ENCODE measurements at regions not wholly inside any gene's neighbourhood (a gene's known extent, or its start where the extent isn't known, plus 50 kb on each side); places are given as distances from the start of the nearest gene placed in this dataset.

DNA sequence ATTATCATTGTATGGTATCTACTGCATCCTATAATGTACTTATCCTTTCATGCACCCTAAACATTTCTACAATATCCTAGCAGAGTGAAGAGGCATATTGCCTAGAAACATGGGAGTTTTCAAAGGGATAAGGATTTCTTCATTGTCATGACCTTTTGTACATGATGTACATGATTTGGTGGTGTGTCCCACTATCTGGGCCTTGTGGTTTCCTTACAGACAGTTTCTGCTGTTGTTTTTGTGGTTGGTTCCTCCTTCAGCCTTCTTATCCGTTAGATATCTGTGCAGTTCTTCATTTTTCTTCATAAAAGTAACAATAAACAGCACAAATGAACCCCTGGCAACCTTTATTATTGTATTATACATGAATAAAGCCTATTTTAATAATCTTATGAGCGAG is 70.4 kb upstream of the BACH1 start:
- DNase-seq = no peak

DNA sequence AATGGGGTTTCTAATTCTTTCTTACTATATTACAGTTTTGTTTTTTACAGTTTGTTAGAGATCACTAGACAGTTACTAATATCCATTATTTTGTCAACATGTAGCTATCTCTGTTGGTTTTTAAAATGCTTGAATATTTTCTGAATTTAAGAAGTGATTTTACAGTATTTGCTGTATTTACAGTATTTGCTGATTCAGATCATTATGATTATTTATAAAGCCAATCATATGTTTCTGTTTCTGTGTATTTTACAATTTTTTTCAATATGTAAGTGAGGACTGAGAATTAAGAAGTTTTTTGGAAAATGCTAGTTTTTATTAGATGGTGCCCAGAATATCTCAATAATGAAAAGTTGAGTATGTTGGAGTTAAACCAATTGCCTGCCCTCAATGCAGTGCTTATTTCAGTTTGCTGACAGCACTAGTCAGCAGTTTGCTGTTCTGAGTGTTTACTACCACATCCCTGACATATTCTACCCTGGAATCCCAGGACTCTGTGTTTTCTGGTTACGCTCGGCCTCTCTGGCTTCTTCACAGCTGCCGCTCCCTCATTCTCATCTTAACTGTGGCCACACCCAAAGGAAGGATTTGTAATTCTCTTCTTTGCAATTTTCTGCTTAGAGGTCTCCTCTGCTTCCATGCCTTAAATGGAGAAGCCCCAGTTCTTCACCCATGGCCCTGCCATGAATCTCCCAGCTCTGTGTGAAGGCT is 68.0 kb upstream of the BACH1 start:
- peak; percentile 77 for DNase-seq

DNA sequence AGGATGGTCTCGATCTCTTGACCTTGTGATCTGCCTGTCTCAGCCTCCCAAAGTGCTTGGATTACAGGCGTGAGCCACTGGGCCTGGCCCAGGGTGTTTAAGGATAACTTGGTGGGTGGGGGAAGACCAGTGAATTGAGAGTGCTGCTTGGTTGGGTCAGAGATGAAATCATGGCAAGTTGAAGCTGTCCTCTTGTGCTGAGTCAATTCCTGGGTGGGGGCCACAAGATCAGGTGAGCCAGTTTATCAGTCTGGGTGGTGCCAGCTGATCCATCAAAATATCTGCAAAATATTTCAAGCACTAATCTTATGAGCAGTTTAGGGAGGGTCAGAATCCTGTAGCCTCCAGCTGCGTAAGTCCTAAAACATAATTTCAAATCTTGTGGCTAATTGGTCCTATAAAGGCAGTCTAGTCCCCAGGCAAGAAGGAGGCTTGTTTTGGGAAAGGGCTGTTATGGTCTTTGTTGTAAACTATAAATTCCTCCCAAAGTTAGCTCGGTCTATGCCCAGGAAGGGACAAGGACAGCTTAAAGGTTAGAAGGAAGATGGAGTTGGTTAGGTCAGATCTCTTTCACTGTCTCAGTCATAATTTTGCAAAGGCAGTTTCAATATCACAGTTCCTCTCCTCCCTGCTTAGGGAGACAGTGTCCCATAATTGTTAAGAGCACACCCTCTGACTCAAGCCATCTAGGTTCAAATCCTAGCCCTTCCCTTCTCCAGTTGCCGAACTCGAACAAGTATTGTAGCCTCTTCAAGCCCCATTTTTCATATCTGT is 66.8 kb upstream of the BACH1 start:
- DNase-seq = no peak

DNA sequence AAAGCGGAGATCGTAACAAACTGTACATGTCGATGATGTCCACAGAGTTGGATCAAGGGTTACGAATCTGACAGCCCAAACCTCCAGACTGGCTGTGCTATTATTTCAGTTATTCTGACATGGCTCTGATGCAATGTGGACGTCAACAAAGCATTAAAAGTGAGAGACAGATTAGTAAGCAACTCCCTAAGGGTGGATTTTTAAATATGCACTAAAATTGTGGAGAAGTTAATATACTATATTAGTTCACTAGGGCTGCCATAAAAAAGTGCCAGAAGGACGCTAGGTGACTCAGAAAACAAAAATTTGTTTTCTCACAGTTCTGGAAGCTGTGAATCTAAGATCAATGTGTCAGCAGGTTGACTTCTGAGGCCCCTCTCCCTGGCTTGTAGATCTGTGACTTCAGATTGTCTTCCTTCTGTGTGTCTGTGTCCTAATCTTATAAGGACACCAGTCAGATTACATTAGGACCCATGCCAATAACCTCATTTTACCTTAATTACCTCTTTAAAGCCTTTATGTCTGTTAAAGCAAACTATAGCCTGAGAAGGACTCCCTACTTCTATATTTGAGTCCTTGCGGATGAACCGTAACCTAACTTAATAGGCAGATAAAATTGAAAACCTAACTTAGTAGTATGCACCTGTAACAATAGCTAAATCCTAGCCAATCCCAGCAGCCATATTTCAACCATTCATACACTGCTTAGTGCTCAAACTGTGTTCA is 66.0 kb upstream of the BACH1 start:
- peak; percentile 91 for DNase-seq

DNA sequence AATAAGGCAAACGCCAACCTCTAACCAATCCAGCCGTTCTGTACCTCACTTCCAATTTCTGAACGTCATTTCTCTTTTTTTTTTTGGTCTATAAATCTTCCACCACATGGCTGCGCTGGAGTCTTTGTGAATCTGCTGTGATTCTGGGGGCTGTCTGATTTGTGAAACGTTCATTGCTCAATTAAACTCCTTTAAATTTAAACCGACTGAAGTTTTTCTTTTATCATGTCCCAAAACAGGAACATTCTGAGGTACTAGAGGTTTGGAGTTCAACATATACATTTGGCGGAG is 65.5 kb upstream of the BACH1 start:
- DNase-seq = peak; percentile 30

DNA sequence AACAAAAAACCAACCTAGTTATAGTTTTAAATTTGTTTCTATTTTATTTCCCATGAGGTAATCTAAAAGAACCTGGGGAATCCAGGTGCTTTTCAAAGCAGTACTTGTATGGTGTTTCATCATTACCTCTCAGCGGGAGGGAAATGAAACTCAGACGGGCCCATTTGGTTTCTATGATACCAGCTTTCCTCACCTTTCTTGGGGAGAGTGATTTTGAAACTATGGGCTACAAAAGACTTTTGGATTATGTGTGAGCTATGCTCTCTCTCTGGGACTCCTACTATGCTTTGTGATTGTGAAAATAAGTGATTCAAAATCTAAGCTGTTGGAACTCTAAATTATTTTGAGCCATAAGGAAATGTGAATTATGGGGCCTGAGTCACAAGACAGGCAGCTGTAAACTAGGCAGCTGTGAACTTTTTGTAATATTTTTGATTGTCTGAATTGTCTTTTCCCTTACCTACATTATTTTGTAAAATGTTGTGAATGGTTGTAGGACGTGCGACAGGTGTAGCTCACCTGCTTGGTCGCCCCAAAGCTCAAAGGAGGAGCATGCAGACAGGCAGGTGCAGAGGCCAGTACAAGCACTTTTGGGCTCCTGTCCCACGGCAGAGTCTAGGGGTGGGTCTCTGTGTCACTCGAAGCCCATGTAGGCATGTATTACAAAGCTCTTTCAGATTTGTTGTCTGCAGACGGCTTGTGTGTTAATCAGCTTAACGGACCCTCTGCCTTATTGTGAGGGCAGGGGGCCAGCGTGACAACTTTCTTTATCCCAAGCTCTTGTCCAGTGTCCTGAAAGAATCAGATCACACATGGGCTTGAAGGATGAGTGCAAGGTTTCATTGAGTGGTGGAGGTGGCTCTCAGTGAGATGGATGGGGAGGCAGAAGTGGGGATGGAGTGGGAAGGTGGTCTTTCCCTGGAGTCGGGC is 64.8 kb upstream of the BACH1 start:
- peak; percentile 32 for DNase-seq

DNA sequence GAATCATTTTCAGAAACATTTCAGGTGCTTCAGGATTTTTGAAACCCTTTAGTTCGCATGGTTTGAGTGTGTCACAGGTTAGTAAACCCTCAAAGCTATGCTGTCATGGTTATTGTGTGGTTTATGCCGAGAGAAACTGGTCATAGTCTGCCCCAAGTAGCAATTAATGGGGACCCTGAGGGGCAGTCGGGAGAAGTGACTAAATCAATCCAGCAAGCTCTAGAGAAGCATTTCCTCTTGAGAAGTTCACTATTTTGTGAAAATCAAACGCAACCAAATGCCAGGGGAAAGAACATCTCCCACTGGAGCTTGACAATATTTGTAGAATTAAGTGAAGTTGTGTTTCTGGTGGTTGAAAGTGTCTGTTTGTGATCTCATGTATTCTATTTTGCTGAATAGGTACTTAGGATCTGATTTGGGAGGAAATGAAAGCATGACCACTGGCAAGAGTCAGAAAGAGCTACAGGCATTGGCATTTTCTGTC is 63.0 kb upstream of the BACH1 start:
- DNase-seq = no peak

DNA sequence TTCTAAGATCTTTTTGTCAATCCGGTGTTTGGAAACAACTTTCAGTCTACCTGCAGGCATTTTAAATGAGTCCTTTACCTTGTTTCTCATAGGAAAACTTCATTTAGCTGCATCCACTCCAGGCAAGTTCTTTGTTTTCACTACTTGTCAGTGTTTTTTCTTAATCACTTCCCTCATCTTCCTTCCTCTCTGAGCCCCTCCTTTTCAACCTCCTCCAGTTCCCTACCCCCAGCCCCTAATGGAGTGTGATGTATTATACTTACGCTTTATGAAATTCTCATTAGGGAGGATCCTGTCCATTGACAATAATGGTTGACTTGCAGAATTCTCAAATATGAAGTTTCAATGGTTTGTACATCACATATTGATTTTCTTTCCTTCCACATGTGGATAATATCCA is 62.5 kb upstream of the BACH1 start:
- DNase-seq = no peak

DNA sequence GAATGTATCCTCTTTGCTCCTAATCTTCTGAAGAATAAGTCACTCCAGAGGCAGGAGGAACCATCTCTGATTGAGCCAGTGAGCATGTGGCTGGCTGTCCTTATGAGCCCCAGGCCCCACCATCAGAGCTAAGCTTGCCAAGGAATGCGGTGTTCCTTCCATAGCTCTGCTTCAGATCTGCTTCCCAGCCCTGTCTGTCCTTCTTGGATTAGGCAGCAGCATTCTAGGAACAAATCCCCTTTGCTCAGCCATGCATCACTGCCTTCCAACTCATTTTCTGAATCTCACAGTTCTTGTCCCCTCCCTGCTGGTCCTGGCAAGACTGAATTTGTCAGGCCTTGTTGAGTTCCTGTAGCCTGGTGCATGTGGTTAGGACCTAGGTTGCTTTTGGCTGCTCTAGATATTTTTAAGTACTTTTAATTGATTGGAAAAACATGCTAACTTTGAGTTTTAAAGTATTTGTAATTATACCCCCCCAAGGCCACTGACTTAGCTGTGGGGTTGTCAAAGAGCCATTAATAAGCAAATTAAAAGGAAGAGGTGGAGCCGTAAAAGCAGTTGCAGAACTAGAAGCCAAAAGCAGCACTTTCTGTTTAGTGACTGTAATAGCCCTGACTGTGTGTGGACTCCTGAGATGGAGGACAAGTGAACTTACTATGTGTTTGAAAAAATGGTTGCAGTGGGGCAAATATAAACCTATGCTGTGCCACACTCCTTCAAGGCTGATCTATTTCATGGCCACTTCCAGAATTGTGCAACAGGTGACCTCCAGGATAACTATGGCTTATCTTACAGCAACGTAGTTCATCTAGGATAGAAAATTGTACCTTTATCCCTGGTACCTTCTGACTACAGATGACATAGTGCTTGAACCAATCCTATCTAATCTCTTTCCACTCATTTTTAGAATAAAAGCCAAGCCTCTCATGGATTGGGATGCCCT is 61.3 kb upstream of the BACH1 start:
- peak; percentile 58 for DNase-seq

DNA sequence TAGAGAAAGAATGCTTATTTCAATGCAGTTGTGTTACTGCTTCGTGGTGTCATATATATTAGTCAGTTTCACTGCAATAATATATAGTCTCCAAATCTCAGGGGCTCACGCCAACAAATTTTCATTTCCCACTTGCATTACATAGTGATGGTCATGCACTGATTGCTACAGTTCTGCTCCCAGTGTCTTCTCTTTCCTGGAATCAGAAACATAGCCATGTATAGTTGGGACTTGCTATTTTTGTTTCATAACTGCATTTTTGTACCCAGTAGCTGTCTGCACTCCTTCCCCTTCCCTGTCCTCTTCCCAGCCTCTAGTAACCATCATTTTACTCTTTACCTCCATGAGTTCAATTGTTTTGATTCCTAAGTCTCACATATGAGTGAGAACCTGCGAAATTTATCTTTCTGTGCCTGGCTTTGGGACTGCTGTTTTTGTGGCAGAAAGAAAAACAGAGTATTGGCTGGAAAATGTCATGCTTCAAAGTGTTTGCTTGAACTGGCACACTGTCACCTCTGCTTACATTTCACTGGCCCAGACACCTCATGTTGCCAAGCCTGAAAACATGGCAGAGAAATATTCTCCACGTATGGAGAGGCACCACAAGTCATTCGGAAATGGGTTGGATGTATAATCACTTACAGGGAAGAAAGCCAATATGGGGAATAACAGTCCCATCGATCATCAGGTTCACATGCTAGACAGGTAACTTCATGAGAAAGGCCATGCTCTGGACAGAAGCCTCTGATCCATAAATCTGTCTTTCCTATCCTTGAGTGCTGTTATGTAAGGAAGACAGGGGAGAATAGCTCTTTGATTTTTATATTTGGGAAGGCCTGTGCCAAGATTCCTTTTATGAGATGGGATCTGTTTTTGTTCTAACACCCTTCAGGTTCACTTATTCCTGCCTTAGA is 60.4 kb upstream of the BACH1 start:
- peak; percentile 76 for DNase-seq

DNA sequence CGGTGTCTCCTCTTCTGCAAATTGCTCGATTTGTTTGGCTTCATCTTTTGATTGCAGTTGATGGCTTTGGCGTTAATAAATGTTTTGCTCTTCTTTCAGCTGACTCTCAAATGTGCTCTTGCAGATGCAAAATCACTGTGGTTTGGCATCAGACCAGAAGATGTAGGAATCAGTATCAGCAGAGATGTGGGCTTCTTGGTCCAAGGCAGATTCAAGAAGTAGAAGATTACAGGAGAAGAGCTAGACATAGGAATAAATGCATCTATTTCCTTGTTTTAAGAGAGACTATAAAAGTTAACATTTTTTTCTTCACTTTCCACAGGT is 59.8 kb upstream of the BACH1 start:
- peak; percentile 62 for DNase-seq

DNA sequence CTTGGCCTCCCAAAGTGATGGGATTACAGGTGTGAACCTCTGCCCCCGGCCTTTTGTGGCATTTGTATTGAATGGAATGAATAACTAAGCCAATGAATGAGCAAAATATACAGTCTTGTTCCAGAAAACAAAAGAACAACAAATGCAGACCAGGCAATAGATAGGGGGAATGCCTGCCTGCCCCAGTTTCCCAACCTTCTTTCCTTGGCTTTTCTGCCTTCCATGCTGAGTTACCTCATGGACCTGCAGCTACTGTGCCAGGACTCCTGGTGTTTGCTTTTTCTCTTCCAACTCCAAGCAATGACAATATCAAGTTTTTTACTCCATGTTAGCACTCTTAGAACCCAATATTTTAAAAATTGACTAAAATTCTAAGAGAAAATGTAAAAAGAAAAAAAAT is 58.6 kb upstream of the BACH1 start:
- no peak for DNase-seq

DNA sequence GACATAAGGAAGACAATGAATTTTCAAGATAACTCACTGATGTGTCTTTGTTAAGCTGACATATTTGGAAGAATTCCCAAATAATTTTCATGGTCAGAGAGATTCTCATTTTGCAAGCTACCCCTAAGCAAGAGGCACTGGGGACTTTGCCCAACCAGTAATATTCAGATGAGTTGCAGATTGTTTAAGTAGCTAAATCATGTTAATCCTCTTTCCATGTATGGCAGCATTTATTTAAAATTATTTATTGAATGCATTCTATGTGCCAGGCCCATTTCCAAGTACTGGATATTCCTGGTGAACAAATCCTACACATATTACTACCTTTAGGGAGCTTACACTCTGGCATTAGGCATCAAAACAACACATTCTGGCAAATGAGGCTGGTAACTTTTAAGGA is 56.5 kb upstream of the BACH1 start:
- no peak for DNase-seq

DNA sequence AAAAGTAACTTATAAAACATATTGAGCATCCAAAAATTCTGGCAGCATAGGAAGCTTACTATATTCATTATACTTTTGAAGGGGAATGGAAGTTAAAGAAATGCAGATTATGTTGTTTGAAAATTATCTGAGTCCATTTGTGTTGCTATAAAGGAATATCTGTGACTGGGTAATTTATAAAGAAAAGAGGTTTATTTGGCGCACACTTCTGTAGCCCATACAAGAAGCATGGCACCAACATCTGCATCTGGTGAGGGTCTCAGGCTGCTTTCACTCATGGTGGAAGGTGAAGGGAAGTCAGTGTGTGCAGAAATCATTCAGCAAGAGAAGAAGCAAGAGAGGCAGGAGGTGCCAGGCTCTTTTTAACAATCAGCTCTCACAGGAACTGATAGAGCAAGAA is 55.5 kb upstream of the BACH1 start:
- DNase-seq = no peak

DNA sequence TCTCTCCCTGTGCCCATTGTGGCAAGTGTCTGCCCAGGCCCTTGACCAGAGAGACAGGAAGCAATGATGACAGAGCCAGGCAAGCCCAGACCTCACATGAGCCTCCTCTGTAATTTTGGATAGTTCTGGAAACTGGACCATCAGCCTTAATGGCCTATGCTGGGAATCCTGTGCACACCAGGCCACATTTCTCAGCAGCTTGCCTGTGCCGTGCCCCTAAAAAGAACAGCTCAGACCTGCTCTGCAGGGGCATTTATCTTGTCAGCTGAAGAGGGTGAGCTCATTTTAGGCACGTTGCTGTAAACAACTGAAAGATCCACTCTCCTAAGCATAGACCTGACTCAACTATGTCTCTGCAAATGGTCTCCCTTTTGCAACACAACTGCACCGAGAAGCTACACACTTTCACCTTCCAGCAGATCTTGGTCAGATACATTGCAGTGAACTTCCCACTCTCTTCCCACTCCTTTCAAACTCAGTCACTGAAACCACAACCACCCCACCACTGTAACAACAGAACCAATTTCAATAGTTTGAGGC is 53.5 kb upstream of the BACH1 start:
- DNase-seq = no peak

DNA sequence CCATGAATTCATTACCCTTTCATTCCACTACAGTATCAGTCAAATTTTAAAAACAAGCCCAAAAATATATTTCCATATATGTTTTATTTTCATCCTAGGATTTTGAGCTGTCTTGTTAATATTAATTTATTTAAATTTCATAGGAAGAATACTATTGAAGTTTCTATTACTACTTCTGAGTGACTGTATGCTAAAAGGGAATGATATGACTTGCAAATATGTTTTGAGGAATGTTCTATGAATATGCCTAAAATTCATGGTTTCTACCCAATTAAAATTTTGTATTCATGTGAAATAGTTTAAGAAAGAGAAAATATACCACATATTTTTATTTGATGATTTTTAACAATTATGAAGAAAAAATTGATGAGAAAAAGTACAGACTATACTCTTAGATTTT is 52.9 kb upstream of the BACH1 start:
- no peak for DNase-seq

DNA sequence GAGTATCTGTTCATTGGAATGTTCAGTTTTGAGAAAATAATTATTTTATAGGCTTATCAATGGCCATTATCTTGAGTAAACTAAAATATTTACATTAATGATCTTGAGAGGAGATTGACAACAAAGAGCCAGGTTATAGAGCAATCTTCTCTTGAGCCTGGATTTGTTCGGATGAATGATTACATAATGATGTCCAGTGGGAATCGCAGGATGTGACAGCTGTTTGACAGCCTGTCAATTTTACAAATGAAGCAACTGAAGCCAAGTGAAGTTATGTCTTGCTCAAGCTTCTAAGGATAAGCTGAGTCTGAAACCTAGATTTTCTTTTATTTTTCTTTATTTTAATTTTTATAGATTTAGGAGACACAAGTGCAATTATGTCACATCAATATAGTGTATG is 52.1 kb upstream of the BACH1 start:
- no peak for DNase-seq

DNA sequence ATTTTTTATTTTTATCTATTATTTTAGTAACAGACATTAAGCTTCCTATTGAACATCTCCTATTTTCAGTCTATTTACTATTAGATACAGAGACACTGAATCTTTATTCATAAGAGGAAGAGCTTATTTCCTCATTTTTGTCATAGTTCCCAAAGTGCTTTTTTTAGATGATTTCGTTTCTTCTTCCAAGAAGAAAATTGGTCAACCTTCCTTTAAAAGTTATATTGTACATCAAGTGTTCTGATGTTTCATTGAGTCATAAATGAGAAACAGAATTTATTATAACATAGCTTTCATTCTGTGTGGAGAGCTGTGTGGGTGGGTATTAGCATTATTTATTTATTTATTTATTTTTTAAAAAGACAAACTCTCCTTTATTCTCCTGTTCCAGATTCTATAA is 50.6 kb upstream of the BACH1 start:
- DNase-seq = peak; percentile 17

Measured in fibroblast of skin of back (primary cell).